ENCODE measurements at regions not wholly inside any gene's neighbourhood (a gene's known extent, or its start where the extent isn't known, plus 50 kb on each side); places are given as distances from the start of the nearest gene placed in this dataset.

- TF ChIP-seq CTCF (IDR thresholded peaks at IDR 0.05) (no peak), POLR2A (IDR thresholded peaks at IDR 0.05) (no peak), POLR2AphosphoS5 (IDR thresholded peaks at IDR 0.05) (no peak)
Measured at GRCh38 chr3:117600112-117600511, 890.5 kb downstream of the TUSC7 start.

GRCh38 chr3:117600666-117601065 is 891.1 kb downstream of the TUSC7 start:
- 99% methylated on average over 4 of the region's 4 CpGs for WGBS
- H3K4me3 ChIP-seq = no peak overlapping the region
- no peak for DNase-seq (ENCODE audit: low spot score)
- no peaks in the 10 kb centered on the region for H3K9me3 ChIP-seq
- H3K27me3 ChIP-seq (replicated peaks; ENCODE audit: insufficient read depth) = no peaks in the 10 kb centered on the region
- H3K4me1 ChIP-seq (replicated peaks) = no peaks in the 10 kb centered on the region
- TF ChIP-seq CTCF (IDR thresholded peaks at IDR 0.05) = no peak
- TF ChIP-seq POLR2A (IDR thresholded peaks at IDR 0.05) = no peak
- no peak for TF ChIP-seq POLR2AphosphoS5 (IDR thresholded peaks at IDR 0.05)
- no peak overlapping the region for H3K27ac ChIP-seq
- no peaks in the 10 kb centered on the region for H3K36me3 ChIP-seq
- intact Hi-C loops (cut with DNase I) = no loop called here

More at GRCh38 chr3:117600112-117600511, 890.5 kb downstream of the TUSC7 start:
- WGBS = 49% methylated on average over 3 of the region's 3 CpGs
- no peak overlapping the region for H3K4me3 ChIP-seq
- intact Hi-C loops (cut with DNase I) = no loop called here
- H3K27me3 ChIP-seq (replicated peaks; ENCODE audit: insufficient read depth) = no peaks in the 10 kb centered on the region
- DNase-seq (ENCODE audit: low spot score) = no peak
- H3K36me3 ChIP-seq = no peaks in the 10 kb centered on the region
- H3K9me3 ChIP-seq = no peaks in the 10 kb centered on the region
- H3K4me1 ChIP-seq (replicated peaks) = no peaks in the 10 kb centered on the region
- H3K27ac ChIP-seq = no peak overlapping the region

- Histone ChIP-seq H3K9me3 (no peaks in the 10 kb centered on the region), H3K27me3 (replicated peaks; ENCODE audit: insufficient read depth) (no peaks in the 10 kb centered on the region), H3K36me3 (no peaks in the 10 kb centered on the region), H3K4me1 (replicated peaks) (no peaks in the 10 kb centered on the region), H3K4me3 (no peak overlapping the region), H3K27ac (no peak overlapping the region)
- no peak for TF ChIP-seq POLR2AphosphoS5 (IDR thresholded peaks at IDR 0.05)
- intact Hi-C loops (cut with DNase I) = no loop called here
- 79% methylated on average over 4 of the region's 4 CpGs for WGBS
- no peak for DNase-seq (ENCODE audit: low spot score)
Measured at GRCh38 chr3:117602058-117602644, 892.6 kb downstream of the TUSC7 start.

GRCh38 chr3:117603097-117603496 is 893.5 kb downstream of the TUSC7 start:
- intact Hi-C loops (cut with DNase I) = no loop called here
- Histone ChIP-seq H3K27me3 (replicated peaks; ENCODE audit: insufficient read depth) (no peaks in the 10 kb centered on the region), H3K36me3 (no peaks in the 10 kb centered on the region), H3K4me3 (no peak overlapping the region), H3K4me1 (replicated peaks) (no peaks in the 10 kb centered on the region), H3K9me3 (no peaks in the 10 kb centered on the region), H3K27ac (no peak overlapping the region)
- WGBS = 55% methylated on average over 3 of the region's 3 CpGs
- no peak for DNase-seq (ENCODE audit: low spot score)
- TF ChIP-seq POLR2AphosphoS5 (IDR thresholded peaks at IDR 0.05) = no peak
- TF ChIP-seq POLR2A (IDR thresholded peaks at IDR 0.05) = no peak
- TF ChIP-seq CTCF (IDR thresholded peaks at IDR 0.05) = no peak

GRCh38 chr3:117606866-117607265 is 897.3 kb downstream of the TUSC7 start:
- Histone ChIP-seq H3K4me1 (replicated peaks) (no peaks in the 10 kb centered on the region), H3K36me3 (no peaks in the 10 kb centered on the region), H3K27me3 (replicated peaks; ENCODE audit: insufficient read depth) (no peaks in the 10 kb centered on the region), H3K9me3 (no peaks in the 10 kb centered on the region), H3K4me3 (no peak overlapping the region), H3K27ac (no peak overlapping the region)
- DNase-seq (ENCODE audit: low spot score) = no peak
- intact Hi-C loops (cut with DNase I) = no loop called here
- TF ChIP-seq CTCF (IDR thresholded peaks at IDR 0.05) (no peak), POLR2AphosphoS5 (IDR thresholded peaks at IDR 0.05) (no peak), POLR2A (IDR thresholded peaks at IDR 0.05) (no peak)
- WGBS = 33% methylated on average over 2 of the region's 2 CpGs

Data from prostate gland (tissue), 2 donors.